ENCODE measurements at regions not wholly inside any gene's neighbourhood (a gene's known extent, or its start where the extent isn't known, plus 50 kb on each side); places are given as distances from the start of the nearest gene placed in this dataset.
A peak's percentile ranks its signal among the peaks of the same experiment; 100 is the strongest.
"Not testable (repeated sequence)": the region's sequence is repeated elsewhere in the genome, so short reads cannot be mapped to it uniquely, and the experiment has no call there.

GRCh38 chr6:142998739-142999138, 53.8 kb upstream of the HIVEP2 start:
- DNase-seq = not testable (repeated sequence)

- peak in 9 of 14 donors; percentile 1 to 31 (median 13) for DNase-seq
Observed at GRCh38 chr6:143000811-143001210, 55.8 kb upstream of the HIVEP2 start.

GRCh38 chr6:143002686-143003085, 57.7 kb upstream of the HIVEP2 start:
- peak in 1 of 14 donors; percentile 1 for DNase-seq

GRCh38 chr6:143003676-143004075, 57.0 kb upstream of the AIG1 start:
- DNase-seq = no peak

GRCh38 chr6:143005816-143006215, 54.9 kb upstream of the AIG1 start:
- DNase-seq = no peak

- DNase-seq = no peak
Observed at GRCh38 chr6:143006787-143007186, 53.9 kb upstream of the AIG1 start.

- no peak for DNase-seq
Observed at GRCh38 chr6:143007646-143008045, 53.0 kb upstream of the AIG1 start.

- DNase-seq = no peak
Observed at GRCh38 chr6:143009851-143010250, 50.8 kb upstream of the AIG1 start.
